ENCODE measurements at regions not wholly inside any gene's neighbourhood (a gene's known extent, or its start where the extent isn't known, plus 50 kb on each side); places are given as distances from the start of the nearest gene placed in this dataset.

DNA sequence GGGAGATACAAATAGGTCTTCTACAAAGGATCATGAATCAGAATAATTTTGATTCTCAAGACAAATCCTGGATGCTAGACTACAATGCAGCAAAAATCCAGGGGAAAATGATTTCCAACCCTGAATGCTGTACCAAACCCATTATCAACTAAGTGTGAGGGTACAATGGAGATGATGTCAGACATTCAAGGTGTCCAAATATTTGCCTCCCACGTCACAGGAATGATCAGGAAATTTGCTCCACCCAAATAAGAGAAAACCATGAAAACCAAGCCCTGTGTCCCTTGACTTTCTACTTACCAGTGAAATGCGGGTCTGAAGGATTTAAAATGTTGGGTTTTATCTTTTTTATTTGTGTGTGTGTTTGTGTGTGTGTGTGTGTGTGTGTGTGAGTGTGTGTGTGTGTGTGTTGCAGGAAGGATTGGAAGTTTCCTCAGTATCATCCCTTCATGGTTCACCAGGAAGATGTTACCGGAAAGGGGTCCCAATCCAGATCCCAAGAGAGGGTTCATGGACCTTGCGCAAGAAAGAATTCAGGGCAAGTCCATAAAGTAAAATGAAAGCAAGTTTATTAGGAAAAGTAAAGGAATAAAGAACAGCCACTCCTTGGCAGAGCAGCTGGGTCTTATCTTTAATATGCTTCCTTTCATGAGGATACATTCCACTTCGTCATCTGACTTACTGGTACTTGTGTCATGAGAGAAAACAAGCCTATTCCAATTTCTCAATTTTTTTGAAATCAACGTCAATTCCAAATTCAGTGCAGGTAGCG, 61.1 kb upstream of the ID2 start:
- TF ChIP-seq, protein P1, sequence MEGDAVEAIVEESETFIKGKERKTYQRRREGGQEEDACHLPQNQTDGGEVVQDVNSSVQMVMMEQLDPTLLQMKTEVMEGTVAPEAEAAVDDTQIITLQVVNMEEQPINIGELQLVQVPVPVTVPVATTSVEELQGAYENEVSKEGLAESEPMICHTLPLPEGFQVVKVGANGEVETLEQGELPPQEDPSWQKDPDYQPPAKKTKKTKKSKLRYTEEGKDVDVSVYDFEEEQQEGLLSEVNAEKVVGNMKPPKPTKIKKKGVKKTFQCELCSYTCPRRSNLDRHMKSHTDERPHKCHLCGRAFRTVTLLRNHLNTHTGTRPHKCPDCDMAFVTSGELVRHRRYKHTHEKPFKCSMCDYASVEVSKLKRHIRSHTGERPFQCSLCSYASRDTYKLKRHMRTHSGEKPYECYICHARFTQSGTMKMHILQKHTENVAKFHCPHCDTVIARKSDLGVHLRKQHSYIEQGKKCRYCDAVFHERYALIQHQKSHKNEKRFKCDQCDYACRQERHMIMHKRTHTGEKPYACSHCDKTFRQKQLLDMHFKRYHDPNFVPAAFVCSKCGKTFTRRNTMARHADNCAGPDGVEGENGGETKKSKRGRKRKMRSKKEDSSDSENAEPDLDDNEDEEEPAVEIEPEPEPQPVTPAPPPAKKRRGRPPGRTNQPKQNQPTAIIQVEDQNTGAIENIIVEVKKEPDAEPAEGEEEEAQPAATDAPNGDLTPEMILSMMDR (IDR thresholded peaks at IDR 0.05; ENCODE audit: unreplicated experiment in 3 of 3): no peak
- H3K36me3 Mint-ChIP-seq (ENCODE audit: low read depth): no peaks in the 10 kb centered on the region
- peaks cover 40% of the 10 kb centered on the region for H3K4me1 Mint-ChIP-seq
- peaks cover 3% of the 10 kb centered on the region for H3K9me3 Mint-ChIP-seq
- peaks cover 7% of the 10 kb centered on the region for H3K27me3 Mint-ChIP-seq (ENCODE audit: low read depth)
- peak overlapping the region in 1 of 3 experiments; percentile 7 for H3K4me3 Mint-ChIP-seq
- peak overlapping the region; percentile 77 to 86 (median 85) for H3K27ac Mint-ChIP-seq

GRCh38 chr2:8622199-8622911, 59.5 kb upstream of the ID2 start:
- peaks cover 3% of the 10 kb centered on the region for H3K9me3 Mint-ChIP-seq
- TF ChIP-seq, protein P1 (IDR thresholded peaks at IDR 0.05; ENCODE audit: unreplicated experiment in 3 of 3): no peak
- H3K4me3 Mint-ChIP-seq: peak overlapping the region in 1 of 3 experiments; percentile 30
- H3K27me3 Mint-ChIP-seq (ENCODE audit: low read depth): no peaks in the 10 kb centered on the region
- peak overlapping the region; percentile 50 to 68 (median 65) for H3K27ac Mint-ChIP-seq
- no peaks in the 10 kb centered on the region for H3K36me3 Mint-ChIP-seq (ENCODE audit: low read depth)
- H3K4me1 Mint-ChIP-seq: peaks cover 46% of the 10 kb centered on the region

DNA sequence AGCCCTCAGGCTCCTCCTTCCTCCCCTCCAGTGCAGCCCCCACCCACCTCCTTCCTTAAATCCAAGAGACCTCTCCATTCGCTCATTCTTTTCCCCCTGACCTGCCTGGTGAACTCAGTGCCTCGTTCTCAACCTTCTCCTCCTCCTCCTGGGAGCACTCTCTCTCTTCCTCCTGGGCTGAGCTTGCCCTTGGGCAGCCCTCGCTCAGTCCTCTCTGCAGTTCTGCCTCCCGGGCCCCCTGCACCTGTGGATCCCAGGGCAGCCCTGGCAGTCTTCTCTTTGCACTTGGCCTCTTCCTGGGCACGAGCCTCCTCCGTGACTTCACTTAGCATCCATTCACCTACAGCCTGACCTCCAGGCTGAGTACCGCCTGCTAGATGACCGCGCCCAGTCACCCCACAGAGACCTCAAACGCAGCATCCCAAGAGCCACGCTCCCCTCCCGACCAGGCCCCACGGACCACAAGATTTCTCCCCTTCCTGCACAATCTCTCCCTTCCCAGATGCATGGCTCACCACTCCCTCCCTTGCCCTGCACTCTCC, 58.9 kb upstream of the ID2 start:
- Mint-ChIP-seq H3K4me1 (peaks cover 45% of the 10 kb centered on the region), H3K27me3 (ENCODE audit: low read depth) (no peaks in the 10 kb centered on the region), H3K4me3 (peak overlapping the region in 1 of 3 experiments; percentile 36), H3K36me3 (ENCODE audit: low read depth) (no peaks in the 10 kb centered on the region), H3K9me3 (peaks cover 3% of the 10 kb centered on the region), H3K27ac (peak overlapping the region; percentile 50 to 68 (median 65))
- TF ChIP-seq, protein P1 (IDR thresholded peaks at IDR 0.05; ENCODE audit: unreplicated experiment in 3 of 3): no peak

- Mint-ChIP-seq H3K27ac (peak overlapping the region in 2 of 3 experiments; percentile 65 to 68), H3K4me1 (peaks cover 41% of the 10 kb centered on the region), H3K27me3 (ENCODE audit: low read depth) (no peaks in the 10 kb centered on the region), H3K9me3 (peaks cover 3% of the 10 kb centered on the region), H3K36me3 (ENCODE audit: low read depth) (no peaks in the 10 kb centered on the region), H3K4me3 (no peak overlapping the region)
- TF ChIP-seq, protein P1 (IDR thresholded peaks at IDR 0.05; ENCODE audit: unreplicated experiment in 3 of 3): no peak
Measured at GRCh38 chr2:8623576-8623957, 58.3 kb upstream of the ID2 start.

GRCh38 chr2:8623958-8624591, 57.8 kb upstream of the ID2 start:
- Mint-ChIP-seq H3K27me3 (ENCODE audit: low read depth) (peaks cover 3% of the 10 kb centered on the region), H3K36me3 (ENCODE audit: low read depth) (no peaks in the 10 kb centered on the region), H3K9me3 (peaks cover 3% of the 10 kb centered on the region), H3K4me3 (no peak overlapping the region), H3K4me1 (peaks cover 41% of the 10 kb centered on the region), H3K27ac (peak overlapping the region in 2 of 3 experiments; percentile 45 to 54)
- TF ChIP-seq, protein P1 (IDR thresholded peaks at IDR 0.05; ENCODE audit: unreplicated experiment in 3 of 3): no peak

All from nephron (organoid).